ENCODE measurements at regions not wholly inside any gene's neighbourhood (a gene's known extent, or its start where the extent isn't known, plus 50 kb on each side); places are given as distances from the start of the nearest gene placed in this dataset.
A peak's percentile ranks its signal among the peaks of the same experiment; 100 is the strongest.

DNA sequence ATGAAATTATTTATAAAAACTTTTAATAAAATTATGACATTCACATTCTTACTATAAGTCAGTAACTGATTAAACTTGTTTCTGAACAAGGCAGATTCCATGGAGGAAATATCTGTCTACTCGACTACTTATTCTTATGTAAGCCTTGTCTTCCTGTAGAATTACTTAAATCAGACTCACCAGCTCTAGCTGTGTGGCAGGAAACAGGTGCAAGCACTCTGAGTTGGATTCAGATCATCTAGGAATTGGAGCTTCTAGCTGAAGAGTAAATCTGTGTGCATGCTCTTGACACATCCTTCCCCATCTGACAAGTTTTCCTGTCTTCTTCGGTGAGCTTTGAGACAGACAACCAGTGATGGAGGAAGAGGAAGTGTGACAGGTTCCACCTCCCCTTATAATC lies 284.7 kb downstream of the TRIB2 start:
- Histone ChIP-seq H3K9me3 (ENCODE audit: low read depth) (no peaks in the 10 kb centered on the region), H3K27me3 (no peaks in the 10 kb centered on the region), H3K36me3 (no peaks in the 10 kb centered on the region), H3K4me1 (ENCODE audit: low read depth) (peaks cover 5% of the 10 kb centered on the region), H3K27ac (no peak overlapping the region), H3K4me3 (no peak overlapping the region)
- no peak for DNase-seq (ENCODE audit: low read depth in 1 of 2, low spot score in 1 of 2)
- TF ChIP-seq, protein P1, sequence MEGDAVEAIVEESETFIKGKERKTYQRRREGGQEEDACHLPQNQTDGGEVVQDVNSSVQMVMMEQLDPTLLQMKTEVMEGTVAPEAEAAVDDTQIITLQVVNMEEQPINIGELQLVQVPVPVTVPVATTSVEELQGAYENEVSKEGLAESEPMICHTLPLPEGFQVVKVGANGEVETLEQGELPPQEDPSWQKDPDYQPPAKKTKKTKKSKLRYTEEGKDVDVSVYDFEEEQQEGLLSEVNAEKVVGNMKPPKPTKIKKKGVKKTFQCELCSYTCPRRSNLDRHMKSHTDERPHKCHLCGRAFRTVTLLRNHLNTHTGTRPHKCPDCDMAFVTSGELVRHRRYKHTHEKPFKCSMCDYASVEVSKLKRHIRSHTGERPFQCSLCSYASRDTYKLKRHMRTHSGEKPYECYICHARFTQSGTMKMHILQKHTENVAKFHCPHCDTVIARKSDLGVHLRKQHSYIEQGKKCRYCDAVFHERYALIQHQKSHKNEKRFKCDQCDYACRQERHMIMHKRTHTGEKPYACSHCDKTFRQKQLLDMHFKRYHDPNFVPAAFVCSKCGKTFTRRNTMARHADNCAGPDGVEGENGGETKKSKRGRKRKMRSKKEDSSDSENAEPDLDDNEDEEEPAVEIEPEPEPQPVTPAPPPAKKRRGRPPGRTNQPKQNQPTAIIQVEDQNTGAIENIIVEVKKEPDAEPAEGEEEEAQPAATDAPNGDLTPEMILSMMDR (IDR thresholded peaks at IDR 0.05; ENCODE audit: low read depth, low read length): no peak

DNA sequence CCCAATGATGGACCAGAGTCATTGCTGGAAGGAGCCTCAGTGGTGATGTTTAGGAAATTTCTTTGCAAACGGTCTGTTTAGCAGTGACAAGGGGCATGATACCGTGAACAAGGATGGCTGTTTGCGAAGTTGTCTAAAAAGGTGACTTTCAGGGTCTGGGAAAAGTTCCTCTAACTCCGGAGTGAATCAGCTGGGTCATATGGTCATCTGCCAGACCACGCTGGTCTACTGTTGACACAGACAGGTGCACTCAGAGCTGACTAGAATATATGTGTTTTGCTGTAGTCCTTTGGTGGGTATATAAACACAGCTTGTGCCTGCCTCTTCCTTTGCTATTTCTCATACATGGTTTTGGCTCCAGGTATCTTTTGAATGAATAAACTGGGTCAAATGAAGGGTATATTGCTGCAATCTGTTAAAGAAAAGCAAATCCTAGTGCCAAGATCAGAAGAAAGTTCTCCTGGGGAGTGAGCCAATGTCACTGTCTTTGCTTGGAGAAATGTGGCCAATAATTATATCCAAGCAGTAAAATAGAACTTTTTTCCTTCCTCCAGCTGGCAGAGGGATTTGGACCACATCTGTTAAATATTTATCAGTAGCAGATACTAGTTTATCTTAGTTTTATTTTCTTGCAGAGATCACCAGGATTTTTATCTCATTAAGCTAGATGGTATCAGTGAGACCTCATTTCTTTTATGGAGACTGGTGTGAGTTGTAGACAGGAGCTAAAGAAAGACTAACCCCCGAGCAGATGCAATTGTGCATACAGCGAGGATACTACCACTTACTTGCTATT lies 286.0 kb downstream of the TRIB2 start:
- Histone ChIP-seq H3K27me3 (no peaks in the 10 kb centered on the region), H3K4me3 (no peak overlapping the region), H3K27ac (no peak overlapping the region), H3K4me1 (ENCODE audit: low read depth) (peaks cover 8% of the 10 kb centered on the region), H3K36me3 (no peaks in the 10 kb centered on the region), H3K9me3 (ENCODE audit: low read depth) (no peaks in the 10 kb centered on the region)
- TF ChIP-seq, protein P1 (IDR thresholded peaks at IDR 0.05; ENCODE audit: low read depth, low read length): no peak
- no peak for DNase-seq (ENCODE audit: low read depth in 1 of 2, low spot score in 1 of 2)

GRCh38 chr2:13003500-13003899 lies 286.8 kb downstream of the TRIB2 start:
- peak in 1 of 2 donors; percentile 13 for DNase-seq (ENCODE audit: low read depth in 1 of 2, low spot score in 1 of 2)
- TF ChIP-seq, protein P1 (IDR thresholded peaks at IDR 0.05; ENCODE audit: low read depth, low read length): no peak
- Histone ChIP-seq H3K9me3 (ENCODE audit: low read depth) (no peaks in the 10 kb centered on the region), H3K4me3 (no peak overlapping the region), H3K27me3 (no peaks in the 10 kb centered on the region), H3K36me3 (no peaks in the 10 kb centered on the region), H3K4me1 (ENCODE audit: low read depth) (peaks cover 8% of the 10 kb centered on the region), H3K27ac (no peak overlapping the region)

DNA sequence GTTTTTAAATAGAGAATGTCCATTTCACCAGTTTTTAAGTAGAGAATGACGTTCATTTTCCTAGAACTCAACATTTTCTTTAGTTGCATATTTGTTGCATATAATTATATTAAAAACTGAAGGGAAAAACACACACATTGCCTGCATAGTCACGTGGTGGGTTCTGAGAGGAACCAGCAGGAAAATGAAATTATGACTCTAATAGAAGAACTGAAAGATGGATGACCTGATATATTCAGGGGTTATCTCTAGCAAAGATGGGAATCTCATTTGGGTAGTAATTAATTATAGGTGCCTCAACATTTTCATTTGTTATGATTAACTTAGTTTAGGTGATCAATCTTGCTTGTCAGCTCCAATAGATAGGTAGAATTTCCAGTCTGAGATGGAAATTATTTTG lies 288.3 kb downstream of the TRIB2 start:
- no peak for DNase-seq (ENCODE audit: low read depth in 1 of 2, low spot score in 1 of 2)
- no peak overlapping the region for H3K4me3 ChIP-seq
- TF ChIP-seq, protein P1 (IDR thresholded peaks at IDR 0.05; ENCODE audit: low read depth, low read length): no peak
- no peaks in the 10 kb centered on the region for H3K36me3 ChIP-seq
- H3K4me1 ChIP-seq (ENCODE audit: low read depth): peaks cover 8% of the 10 kb centered on the region
- no peaks in the 10 kb centered on the region for H3K9me3 ChIP-seq (ENCODE audit: low read depth)
- H3K27me3 ChIP-seq: no peaks in the 10 kb centered on the region
- H3K27ac ChIP-seq: no peak overlapping the region

- TF ChIP-seq, protein P1 (IDR thresholded peaks at IDR 0.05; ENCODE audit: low read depth, low read length): no peak
- peaks cover 8% of the 10 kb centered on the region for H3K4me1 ChIP-seq (ENCODE audit: low read depth)
- no peaks in the 10 kb centered on the region for H3K27me3 ChIP-seq
- no peaks in the 10 kb centered on the region for H3K36me3 ChIP-seq
- peak in 1 of 2 donors; percentile 83 for DNase-seq (ENCODE audit: low read depth in 1 of 2, low spot score in 1 of 2)
- H3K4me3 ChIP-seq: no peak overlapping the region
- H3K27ac ChIP-seq: no peak overlapping the region
- H3K9me3 ChIP-seq (ENCODE audit: low read depth): no peaks in the 10 kb centered on the region
Measured at GRCh38 chr2:13005761-13006335, 289.1 kb downstream of the TRIB2 start.

Measured in cardiac muscle cell (in vitro differentiated cells and primary cell).